ENCODE measurements at regions not wholly inside any gene's neighbourhood (a gene's known extent, or its start where the extent isn't known, plus 50 kb on each side); places are given as distances from the start of the nearest gene placed in this dataset.

DNA sequence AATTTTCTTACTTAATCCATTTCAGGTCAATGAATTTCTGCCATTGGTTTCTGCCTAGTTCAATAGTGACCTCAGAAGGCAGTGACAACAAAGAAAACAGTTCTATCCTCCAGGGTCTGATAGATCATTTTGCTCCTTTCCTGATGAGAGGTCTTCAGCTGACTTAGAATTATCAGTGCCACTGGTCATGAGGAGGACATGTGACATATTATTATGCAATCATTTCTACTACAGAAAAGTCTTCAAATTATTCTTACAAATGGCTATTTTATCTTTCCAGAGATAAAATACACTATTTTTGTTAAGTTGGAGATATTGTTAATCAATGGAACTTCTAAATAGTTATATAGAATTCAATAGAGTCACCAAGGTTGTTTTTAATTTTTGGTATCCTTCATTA lies 360.0 kb upstream of the GALNT5 start:
- H3K9me3 ChIP-seq, result no peaks in the 10 kb centered on the region
- H3K4me3 Mint-ChIP-seq (ENCODE audit: unreplicated experiment), result no peak overlapping the region
- POLR2A ChIA-PET, result no interaction called here
- intact Hi-C loops (cut with micrococcal nuclease; ENCODE audit: unreplicated experiment), result loop anchor here (10.0 kb wide), 3 partner anchors 743 to 1183 kb away; no protein-coding TSS in a partner anchor
- CTCF ChIA-PET, result no interaction called here
- TF ChIP-seq, protein P1, sequence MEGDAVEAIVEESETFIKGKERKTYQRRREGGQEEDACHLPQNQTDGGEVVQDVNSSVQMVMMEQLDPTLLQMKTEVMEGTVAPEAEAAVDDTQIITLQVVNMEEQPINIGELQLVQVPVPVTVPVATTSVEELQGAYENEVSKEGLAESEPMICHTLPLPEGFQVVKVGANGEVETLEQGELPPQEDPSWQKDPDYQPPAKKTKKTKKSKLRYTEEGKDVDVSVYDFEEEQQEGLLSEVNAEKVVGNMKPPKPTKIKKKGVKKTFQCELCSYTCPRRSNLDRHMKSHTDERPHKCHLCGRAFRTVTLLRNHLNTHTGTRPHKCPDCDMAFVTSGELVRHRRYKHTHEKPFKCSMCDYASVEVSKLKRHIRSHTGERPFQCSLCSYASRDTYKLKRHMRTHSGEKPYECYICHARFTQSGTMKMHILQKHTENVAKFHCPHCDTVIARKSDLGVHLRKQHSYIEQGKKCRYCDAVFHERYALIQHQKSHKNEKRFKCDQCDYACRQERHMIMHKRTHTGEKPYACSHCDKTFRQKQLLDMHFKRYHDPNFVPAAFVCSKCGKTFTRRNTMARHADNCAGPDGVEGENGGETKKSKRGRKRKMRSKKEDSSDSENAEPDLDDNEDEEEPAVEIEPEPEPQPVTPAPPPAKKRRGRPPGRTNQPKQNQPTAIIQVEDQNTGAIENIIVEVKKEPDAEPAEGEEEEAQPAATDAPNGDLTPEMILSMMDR (IDR thresholded peaks at IDR 0.05; ENCODE audit: insufficient read depth in 1 of 2, low read depth in 1 of 2, low read length in 1 of 2, severe bottlenecking in 1 of 2, unreplicated experiment in 1 of 2), result no peak
- no peaks in the 10 kb centered on the region for H3K36me3 Mint-ChIP-seq (ENCODE audit: insufficient read depth, unreplicated experiment)
- peaks cover 2% of the 10 kb centered on the region for H3K27me3 Mint-ChIP-seq (ENCODE audit: insufficient read depth, unreplicated experiment)
- H3K4me3 ChIP-seq (ENCODE audit: low read depth, low read length), result no peak overlapping the region
- no peaks in the 10 kb centered on the region for H3K27me3 ChIP-seq (replicated peaks; ENCODE audit: control insufficient read depth, insufficient read depth, low read length)
- no peak overlapping the region for H3K27ac Mint-ChIP-seq (ENCODE audit: unreplicated experiment)
- no TSS peak for BruUV-seq (replicated peaks)
- H3K9me3 Mint-ChIP-seq (ENCODE audit: unreplicated experiment), result no peaks in the 10 kb centered on the region
- H3K36me3 ChIP-seq (ENCODE audit: control insufficient read depth, insufficient read depth, low read length), result no peaks in the 10 kb centered on the region
- H3K4me1 ChIP-seq, result no peaks in the 10 kb centered on the region
- peaks cover 5% of the 10 kb centered on the region for H3K4me1 Mint-ChIP-seq (ENCODE audit: low read depth, unreplicated experiment)
- DNase-seq, result no peak

DNA sequence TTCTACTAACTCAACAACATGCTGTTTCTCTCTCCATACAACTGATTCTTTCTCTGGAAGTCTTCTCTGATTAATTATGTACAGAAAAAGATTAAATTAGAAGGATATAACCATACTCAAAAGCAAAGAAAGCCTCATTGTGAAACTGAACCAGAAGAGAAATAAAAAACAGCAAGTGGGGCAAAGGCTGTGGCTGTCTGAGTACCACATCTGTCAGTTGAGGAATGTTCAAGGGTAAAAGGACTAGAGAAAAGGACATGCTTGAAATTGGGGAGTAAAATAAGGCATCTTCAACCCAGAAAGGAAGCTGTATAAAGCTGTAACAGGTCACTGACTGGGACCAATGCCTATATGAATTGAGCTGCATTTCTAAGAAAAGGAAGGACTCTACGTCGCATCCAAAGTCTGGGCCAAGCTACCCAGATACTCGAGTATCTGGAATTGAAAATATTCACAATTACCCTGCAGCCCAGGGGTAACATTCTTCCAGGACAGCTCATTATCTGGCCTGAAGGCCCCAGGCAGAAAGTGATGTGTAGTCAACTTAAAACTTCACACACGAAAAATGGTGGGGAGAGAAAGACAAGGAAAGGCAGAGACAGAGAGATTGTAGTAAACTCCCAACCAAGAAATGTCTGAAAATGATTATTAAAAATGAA lies 356.0 kb upstream of the GALNT5 start:
- CTCF ChIA-PET, result no interaction called here

DNA sequence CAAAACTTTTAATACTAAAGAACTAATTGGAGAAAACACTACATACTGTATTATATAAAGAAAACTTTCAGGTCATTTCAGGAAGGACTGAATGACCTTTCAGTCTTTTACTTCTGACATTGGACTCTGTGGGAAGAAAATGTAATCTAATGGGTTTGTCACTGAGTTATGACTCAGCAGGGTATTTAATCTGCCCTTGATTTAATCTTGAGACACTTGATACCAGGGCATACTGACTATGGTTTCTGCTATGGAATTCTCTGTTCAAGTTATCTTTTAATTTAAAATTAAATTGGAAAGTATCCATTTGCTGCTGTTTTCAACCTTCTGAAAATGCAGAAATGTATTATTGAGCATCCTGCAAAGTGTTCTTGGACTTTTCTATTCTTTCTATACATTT lies 354.2 kb upstream of the GALNT5 start:
- DNase-seq, result no peak
- H3K4me1 Mint-ChIP-seq (ENCODE audit: low read depth, unreplicated experiment), result no peaks in the 10 kb centered on the region
- intact Hi-C loops (cut with micrococcal nuclease; ENCODE audit: unreplicated experiment), result no loop called here
- no TSS peak for BruUV-seq (replicated peaks)
- Histone ChIP-seq H3K4me1 (no peaks in the 10 kb centered on the region), H3K9me3 (no peaks in the 10 kb centered on the region), H3K36me3 (ENCODE audit: control insufficient read depth, insufficient read depth, low read length) (no peaks in the 10 kb centered on the region), H3K27me3 (replicated peaks; ENCODE audit: control insufficient read depth, insufficient read depth, low read length) (no peaks in the 10 kb centered on the region), H3K4me3 (ENCODE audit: low read depth, low read length) (no peak overlapping the region)
- H3K27ac Mint-ChIP-seq (ENCODE audit: unreplicated experiment), result no peak overlapping the region
- CTCF ChIA-PET, result no interaction called here
- H3K4me3 Mint-ChIP-seq (ENCODE audit: unreplicated experiment), result no peak overlapping the region
- POLR2A ChIA-PET, result no interaction called here
- TF ChIP-seq, protein P1 (IDR thresholded peaks at IDR 0.05; ENCODE audit: insufficient read depth in 1 of 2, low read depth in 1 of 2, low read length in 1 of 2, severe bottlenecking in 1 of 2, unreplicated experiment in 1 of 2), result no peak
- no peaks in the 10 kb centered on the region for H3K9me3 Mint-ChIP-seq (ENCODE audit: unreplicated experiment)
- H3K27me3 Mint-ChIP-seq (ENCODE audit: insufficient read depth, unreplicated experiment), result peaks cover 4% of the 10 kb centered on the region
- H3K36me3 Mint-ChIP-seq (ENCODE audit: insufficient read depth, unreplicated experiment), result no peaks in the 10 kb centered on the region

More for the DNA sequence above, 356.0 kb upstream of the GALNT5 start:
- Mint-ChIP-seq H3K36me3 (ENCODE audit: insufficient read depth, unreplicated experiment) (no peaks in the 10 kb centered on the region), H3K27ac (ENCODE audit: unreplicated experiment) (no peak overlapping the region), H3K27me3 (ENCODE audit: insufficient read depth, unreplicated experiment) (peaks cover 4% of the 10 kb centered on the region), H3K4me1 (ENCODE audit: low read depth, unreplicated experiment) (no peaks in the 10 kb centered on the region), H3K9me3 (ENCODE audit: unreplicated experiment) (no peaks in the 10 kb centered on the region), H3K4me3 (ENCODE audit: unreplicated experiment) (no peak overlapping the region)
- Histone ChIP-seq H3K36me3 (ENCODE audit: control insufficient read depth, insufficient read depth, low read length) (no peaks in the 10 kb centered on the region), H3K9me3 (no peaks in the 10 kb centered on the region), H3K27me3 (replicated peaks; ENCODE audit: control insufficient read depth, insufficient read depth, low read length) (no peaks in the 10 kb centered on the region), H3K4me1 (no peaks in the 10 kb centered on the region), H3K4me3 (ENCODE audit: low read depth, low read length) (no peak overlapping the region)
- TF ChIP-seq, protein P1 (IDR thresholded peaks at IDR 0.05; ENCODE audit: insufficient read depth in 1 of 2, low read depth in 1 of 2, low read length in 1 of 2, severe bottlenecking in 1 of 2, unreplicated experiment in 1 of 2), result no peak
- intact Hi-C loops (cut with micrococcal nuclease; ENCODE audit: unreplicated experiment), result no loop called here
- BruUV-seq (replicated peaks), result no TSS peak
- DNase-seq, result no peak
- POLR2A ChIA-PET, result no interaction called here

Data from Caco-2 (cell line).